Right lobe of liver (tissue), 6 donors: ENCODE measurements at regions not wholly inside any gene's neighbourhood (a gene's known extent, or its start where the extent isn't known, plus 50 kb on each side); places are given as distances from the start of the nearest gene placed in this dataset.

Experiments
- ATAC-seq, 4 donors: fragments of 200-7000 bp; cut with Tn5 transposase; one replicate each; pipeline ENCODE4 v1.9.1; 2020; ENCODE audit warnings: mild to moderate bottlenecking in 4 of 4, moderate library complexity in 4 of 4
- DNase-seq, 3 donors: peaks; one replicate each; pipeline ENCODE4 v3.0.0-alpha.2; 2020
- H3K27ac ChIP-seq, 3 donors: fragments of 200-600 bp; one replicate each; pipeline ENCODE4 v1.8.0; 2022
- H3K27me3 ChIP-seq, 2 donors: fragments of 200-600 bp; one replicate each; pipeline ENCODE4 v1.8.0; 2022
- H3K36me3 ChIP-seq, 4 donors: fragments of 200-600 bp; sonication (generic) in 1 of 4; one replicate each; pipeline versions ENCODE4 v1.5.1 to v1.8.0; 2017 to 2022; ENCODE audit warnings: control low read depth in 1 of 4
- H3K4me1 ChIP-seq, 4 donors: fragments of 200-600 bp; sonication (generic) in 1 of 4; one replicate each; pipeline versions ENCODE4 v1.5.1 to v1.8.0; 2017 to 2022; ENCODE audit warnings: control low read depth in 1 of 4
- H3K4me3 ChIP-seq, 3 donors: fragments of 200-600 bp; one replicate each; pipeline ENCODE4 v1.8.0; 2022
- H3K9me3 ChIP-seq, 4 donors: fragments of 200-600 bp; sonication (generic) in 1 of 4; one replicate each; pipeline versions ENCODE4 v1.5.1 to v1.8.0; 2017 to 2022; ENCODE audit warnings: control low read depth in 1 of 4
- CTCF ChIP-seq, 4 donors: fragments of 200-600 bp in 3 of 4; fragments of 450-650 bp in 1 of 4; IDR thresholded peaks; one replicate each; pipeline versions ENCODE4 v1.5.1 to v1.8.0; 2016 to 2022; ENCODE audit warnings: antibody characterized with exemption in 4 of 4, mild to moderate bottlenecking in 2 of 4
- POLR2A ChIP-seq: fragments of 450-650 bp; IDR thresholded peaks from one replicate; pipeline ENCODE4 v1.6.1; 2017; ENCODE audit warnings: antibody characterized with exemption, mild to moderate bottlenecking
- WGBS: methylation state at CpG from one replicate; pipeline ENCODE4 v1.1.6; 2018; ENCODE audit warnings: low coverage, low lambda C conversion rate; ENCODE audit not compliant: insufficient coverage; ENCODE audit errors: missing lambda C conversion rate; 5-methylcytosine and 5-hydroxymethylcytosine counted together
- intact Hi-C, 2 donors: fragments of 100-400 bp; cut with DNase I; formaldehyde crosslinking; loops; one replicate each; pipeline versions ENCODE4 v1.11.2 to v1.14.1; 2022
- donor health status: DM: no; HTN: yes; CAD: no.
- donor health status: DM: no; HTN: no; CAD: no.
- donor health status: DM: no; HTN: no; CAD: no.
- donor health status: DM: no; HTN: yes; CAD: no.
- donor health status: DM: no; HTN: yes; CAD: no.

GRCh38 chr6:85192596-85192995 is 257.3 kb upstream of the NT5E start:
- intact Hi-C loops: no loop called here
- no peaks in the 10 kb centered on the region for H3K36me3 ChIP-seq
- no peaks in the 10 kb centered on the region for H3K4me1 ChIP-seq
- TF ChIP-seq POLR2A (no peak), CTCF (IDR thresholded peaks at IDR 0.05) (no peak)
- ATAC-seq (no peak), DNase-seq (no peak)
- H3K27ac ChIP-seq: no peak overlapping the region
- no peak overlapping the region for H3K4me3 ChIP-seq
- 59% methylated on average over 4 of the region's 4 CpGs for WGBS
- H3K27me3 ChIP-seq: no peaks in the 10 kb centered on the region
- H3K9me3 ChIP-seq: no peaks in the 10 kb centered on the region

- 43% methylated on average over 1 of the region's 1 CpG for WGBS
- Histone ChIP-seq H3K27ac (no peak overlapping the region), H3K4me1 (no peaks in the 10 kb centered on the region), H3K4me3 (no peak overlapping the region), H3K27me3 (no peaks in the 10 kb centered on the region), H3K9me3 (no peaks in the 10 kb centered on the region), H3K36me3 (no peaks in the 10 kb centered on the region)
- DNase-seq (no peak), ATAC-seq (no peak)
- intact Hi-C loops: no loop called here
- no peak for TF ChIP-seq POLR2A
- no peak for TF ChIP-seq CTCF (IDR thresholded peaks at IDR 0.05)
Measured at GRCh38 chr6:85192186-85192585, 257.7 kb upstream of the NT5E start.

GRCh38 chr6:85191656-85192055 is 258.2 kb upstream of the NT5E start:
- H3K27me3 ChIP-seq: no peaks in the 10 kb centered on the region
- no peak overlapping the region for H3K27ac ChIP-seq
- ATAC-seq: no peak
- TF ChIP-seq POLR2A (no peak), CTCF (IDR thresholded peaks at IDR 0.05) (no peak)
- intact Hi-C loops: no loop called here
- WGBS: 48% methylated on average over 2 of the region's 2 CpGs
- no peak overlapping the region for H3K4me3 ChIP-seq
- H3K9me3 ChIP-seq: no peaks in the 10 kb centered on the region
- H3K4me1 ChIP-seq: no peaks in the 10 kb centered on the region
- DNase-seq: no peak
- no peaks in the 10 kb centered on the region for H3K36me3 ChIP-seq

GRCh38 chr6:85186546-85187175 is 263.2 kb upstream of the NT5E start:
- no peak for DNase-seq
- H3K4me3 ChIP-seq: no peak overlapping the region
- peak in 1 of 4 donors; percentile 35 for ATAC-seq

More at GRCh38 chr6:85186546-85187175, 263.2 kb upstream of the NT5E start:
- intact Hi-C loops: no loop called here
- Histone ChIP-seq H3K9me3 (no peaks in the 10 kb centered on the region), H3K27me3 (no peaks in the 10 kb centered on the region), H3K36me3 (no peaks in the 10 kb centered on the region), H3K27ac (no peak overlapping the region), H3K4me1 (no peaks in the 10 kb centered on the region)
- TF ChIP-seq POLR2A (no peak), CTCF (IDR thresholded peaks at IDR 0.05) (no peak)
- 86% methylated on average over 1 of the region's 1 CpG for WGBS
